WTC11 (cell line): ENCODE measurements at regions not wholly inside any gene's neighbourhood (a gene's known extent, or its start where the extent isn't known, plus 50 kb on each side); places are given as distances from the start of the nearest gene placed in this dataset.

Experiments used
- ATF6 ChIP-seq: sonication (generic); formaldehyde crosslinking; IDR thresholded peaks from 2 replicates; pipeline ENCODE4 v1.8.1; 2023; ENCODE audit warnings: mild to moderate bottlenecking, missing genetic modification reagents
- CREB1 ChIP-seq: sonication (generic); formaldehyde crosslinking; IDR thresholded peaks from 2 replicates; pipeline ENCODE4 v1.8.0; 2023; ENCODE audit warnings: mild to moderate bottlenecking, missing genetic modification reagents
- CTCF ChIP-seq: fragments of 200-600 bp; IDR thresholded peaks from 2 replicates; pipeline ENCODE4 v1.8.0; 2022; ENCODE audit warnings: antibody characterized with exemption
- GABPB1 ChIP-seq: sonication (generic); formaldehyde crosslinking; IDR thresholded peaks from 2 replicates; pipeline ENCODE4 v1.8.1; 2023; ENCODE audit warnings: mild to moderate bottlenecking, missing genetic modification reagents
- KAT7 ChIP-seq: sonication (generic); formaldehyde crosslinking; IDR thresholded peaks from 2 replicates; pipeline ENCODE4 v1.8.1; 2023; ENCODE audit warnings: missing genetic modification reagents, mild to moderate bottlenecking, borderline replicate concordance
- NR2C2 ChIP-seq: sonication (generic); formaldehyde crosslinking; IDR thresholded peaks from 2 replicates; pipeline ENCODE4 v1.8.0; 2022; ENCODE audit warnings: mild to moderate bottlenecking, missing genetic modification reagents
- ZNF512 ChIP-seq: sonication (generic); formaldehyde crosslinking; IDR thresholded peaks from 2 replicates; pipeline ENCODE4 v1.8.1; 2022; ENCODE audit warnings: missing genetic modification reagents, borderline replicate concordance
- TF ChIP-seq, protein P1 (sequence below): sonication (generic); formaldehyde crosslinking; IDR thresholded peaks from 2 replicates; pipeline ENCODE4 v1.8.0; 2022; ENCODE audit warnings: mild to moderate bottlenecking, missing genetic modification reagents

GRCh38 chr9:31321256-31321655, 1063.2 kb upstream of the ACO1 start:
- TF ChIP-seq CTCF (no peak), ZNF512 (CRISPR knock-in tag) (no peak), ATF6 (CRISPR knock-in tag) (no peak), NR2C2 (CRISPR knock-in tag) (no peak), GABPB1 (no peak), CREB1 (CRISPR knock-in tag) (no peak), KAT7 (no peak)
- TF ChIP-seq, protein P1, sequence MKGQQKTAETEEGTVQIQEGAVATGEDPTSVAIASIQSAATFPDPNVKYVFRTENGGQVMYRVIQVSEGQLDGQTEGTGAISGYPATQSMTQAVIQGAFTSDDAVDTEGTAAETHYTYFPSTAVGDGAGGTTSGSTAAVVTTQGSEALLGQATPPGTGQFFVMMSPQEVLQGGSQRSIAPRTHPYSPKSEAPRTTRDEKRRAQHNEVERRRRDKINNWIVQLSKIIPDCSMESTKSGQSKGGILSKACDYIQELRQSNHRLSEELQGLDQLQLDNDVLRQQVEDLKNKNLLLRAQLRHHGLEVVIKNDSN (CRISPR knock-in tag) = no peak
